SK-MEL-5 (cell line): ENCODE measurements at regions not wholly inside any gene's neighbourhood (a gene's known extent, or its start where the extent isn't known, plus 50 kb on each side); places are given as distances from the start of the nearest gene placed in this dataset.

Experiments used
- DNase-seq: peaks from one replicate; pipeline ENCODE4 v3.0.0-alpha.2; 2016; ENCODE audit warnings: low read depth, low spot score
- in situ Hi-C: cut with HindIII; loops from 2 replicates; pipeline ENCODE4 v1.10.0; 2016; ENCODE audit warnings: low sequenced_read_pairs, high pct_unique_total_duplicates, low pct_unique_long_range_greater_than_20kb

DNA sequence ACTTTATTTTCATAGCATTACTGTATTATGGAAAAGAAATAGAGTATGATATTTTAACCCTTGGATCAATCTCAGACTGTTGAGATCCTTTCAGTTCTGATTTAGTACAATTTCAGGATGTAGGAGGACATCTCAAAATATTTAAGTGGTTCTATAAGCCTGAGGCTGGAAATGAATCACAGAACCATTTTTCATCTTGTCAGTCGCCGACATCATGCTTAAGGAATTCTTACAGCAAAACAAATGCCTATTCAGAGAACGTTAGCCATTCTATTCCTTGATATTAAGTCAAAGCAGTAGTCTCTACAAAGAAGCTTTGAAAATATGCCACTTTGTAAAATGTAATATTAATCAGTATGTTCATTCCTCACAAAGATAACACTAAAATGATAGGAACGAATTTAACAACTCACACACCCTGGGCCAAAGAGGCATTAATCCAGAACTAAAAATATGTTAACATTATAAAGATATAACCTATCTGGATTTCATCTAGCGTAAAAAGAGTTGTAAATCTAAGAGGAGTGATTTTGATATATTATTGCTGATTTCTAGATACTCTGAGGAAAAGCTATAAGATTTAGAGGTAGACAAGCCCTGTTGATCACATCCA, 152.0 kb downstream of the GASK1B start:
- DNase-seq: peak; percentile 89
- in situ Hi-C loops: no loop called here

DNA sequence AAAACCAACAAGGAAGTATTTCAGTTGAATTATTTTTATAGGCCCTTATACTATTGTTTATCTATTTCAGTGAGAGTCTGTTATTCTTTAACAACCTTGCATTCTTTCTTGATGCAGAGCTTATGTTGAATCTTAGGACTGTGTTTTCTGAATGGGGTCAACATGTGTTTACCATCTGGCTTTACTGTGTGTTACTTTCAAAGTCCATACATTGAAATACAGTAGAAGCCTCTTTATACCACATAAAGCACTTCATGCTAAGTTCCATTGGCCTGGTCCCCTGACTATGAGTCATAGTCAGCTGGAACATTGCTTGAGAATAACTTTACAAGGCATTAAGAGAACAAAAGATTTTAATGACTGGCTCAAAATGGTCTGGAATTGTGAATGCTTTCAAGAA, 152.6 kb downstream of the GASK1B start:
- in situ Hi-C loops: no loop called here
- peak; percentile 98 for DNase-seq

DNA sequence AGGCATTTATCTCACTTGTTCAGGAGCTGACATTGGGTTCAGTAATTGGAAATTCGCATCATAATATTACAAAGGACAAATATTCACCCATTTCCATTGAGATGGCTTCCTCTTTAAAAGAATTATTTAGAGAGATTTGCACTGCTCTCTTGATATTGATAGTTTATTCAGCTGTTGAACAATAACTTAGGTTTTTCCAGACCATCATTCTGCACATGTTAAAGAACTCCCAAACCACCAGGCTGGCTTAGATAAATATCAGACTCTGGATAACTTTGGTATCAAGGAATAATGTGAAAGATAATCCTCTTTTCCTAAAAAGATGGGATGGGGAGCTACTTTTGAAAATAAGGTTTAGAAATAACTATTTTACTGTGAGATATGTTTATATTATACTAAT, 154.0 kb downstream of the GASK1B start:
- in situ Hi-C loops: no loop called here
- DNase-seq: no peak

DNA sequence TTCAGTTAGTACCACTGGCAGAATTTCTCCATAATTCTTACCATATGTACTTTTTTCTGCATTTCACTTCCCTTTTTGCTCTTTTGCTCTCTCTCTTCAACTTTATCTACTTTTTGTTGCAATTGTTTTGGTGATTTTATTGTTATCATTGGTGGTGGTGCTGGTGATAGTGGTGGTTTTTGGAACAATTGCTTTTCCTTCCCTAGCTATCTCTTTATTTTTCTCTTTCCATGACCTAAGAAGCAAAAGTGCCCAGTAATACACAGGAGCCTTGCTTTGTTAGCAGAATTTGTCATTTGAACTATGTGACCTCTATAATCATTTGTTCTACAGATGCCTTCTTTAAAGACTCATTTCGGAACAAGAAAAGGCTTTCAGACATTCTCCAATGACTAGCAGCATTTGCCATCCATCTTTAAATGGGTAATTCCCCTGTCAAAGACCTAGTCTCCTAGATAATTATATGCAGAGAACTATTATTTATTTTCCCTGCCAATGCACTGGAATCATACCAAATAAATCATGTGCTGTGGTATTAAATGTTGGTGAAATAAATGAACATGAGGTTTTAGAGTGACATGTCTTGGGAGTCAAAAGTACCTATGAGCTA, 154.5 kb downstream of the GASK1B start:
- in situ Hi-C loops: no loop called here
- no peak for DNase-seq

DNA sequence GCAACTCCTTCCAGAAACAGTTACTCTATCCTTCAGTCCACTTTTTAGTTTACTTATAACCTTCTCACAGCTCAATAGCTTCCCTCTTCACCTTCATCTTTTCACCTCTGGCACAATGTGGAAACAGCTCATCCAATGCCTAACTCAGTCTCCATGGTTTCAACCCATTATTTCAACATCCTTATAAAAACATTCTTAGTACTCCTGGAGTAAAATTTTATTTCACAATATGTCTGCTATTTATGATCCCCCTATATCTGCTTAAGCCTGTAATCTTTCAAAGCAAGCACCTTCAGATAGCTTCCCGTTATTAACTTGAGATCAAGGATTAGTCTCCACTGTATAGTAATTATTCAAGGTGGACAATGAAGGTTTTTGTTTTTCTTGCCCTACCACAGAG, 156.3 kb downstream of the GASK1B start:
- in situ Hi-C loops: no loop called here
- no peak for DNase-seq

DNA sequence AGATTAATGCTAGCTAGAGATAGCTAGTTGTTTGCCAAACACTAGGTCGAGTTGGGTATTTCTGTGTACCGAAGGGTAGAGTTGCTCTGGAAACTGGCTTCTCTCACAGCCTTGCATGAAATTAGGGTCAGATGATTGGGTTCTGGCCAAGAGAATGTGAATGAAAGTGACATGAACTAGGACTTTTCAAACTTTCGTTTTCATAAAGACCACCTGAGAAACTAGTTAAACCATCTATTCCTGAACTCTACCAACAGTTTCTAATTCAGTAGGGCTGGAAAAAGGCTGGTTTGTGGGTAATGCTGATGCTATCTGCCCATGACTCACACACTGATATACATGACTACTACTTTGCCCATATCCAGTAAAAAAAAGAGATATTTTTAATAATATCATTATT, 157.6 kb downstream of the GASK1B start:
- in situ Hi-C loops: no loop called here
- DNase-seq: peak; percentile 34

DNA sequence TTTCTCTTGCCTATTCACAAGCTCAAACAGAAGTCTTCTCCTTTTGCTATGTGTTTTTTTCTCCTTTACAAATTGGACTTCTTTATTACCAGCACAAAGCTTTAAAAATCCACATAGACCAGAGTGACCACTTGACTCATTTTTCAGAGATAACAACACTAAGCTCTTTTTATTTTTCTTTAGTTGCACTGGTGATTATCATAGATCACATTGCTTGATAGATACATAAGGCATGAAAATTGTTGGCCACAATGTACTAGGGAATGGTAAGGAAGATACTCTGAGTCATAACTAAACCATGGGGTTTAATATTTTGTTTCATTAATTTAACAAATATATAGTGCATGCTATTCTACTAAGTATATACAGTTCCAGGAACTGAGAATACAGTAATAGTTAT, 159.0 kb downstream of the GASK1B start:
- in situ Hi-C loops: no loop called here
- no peak for DNase-seq

DNA sequence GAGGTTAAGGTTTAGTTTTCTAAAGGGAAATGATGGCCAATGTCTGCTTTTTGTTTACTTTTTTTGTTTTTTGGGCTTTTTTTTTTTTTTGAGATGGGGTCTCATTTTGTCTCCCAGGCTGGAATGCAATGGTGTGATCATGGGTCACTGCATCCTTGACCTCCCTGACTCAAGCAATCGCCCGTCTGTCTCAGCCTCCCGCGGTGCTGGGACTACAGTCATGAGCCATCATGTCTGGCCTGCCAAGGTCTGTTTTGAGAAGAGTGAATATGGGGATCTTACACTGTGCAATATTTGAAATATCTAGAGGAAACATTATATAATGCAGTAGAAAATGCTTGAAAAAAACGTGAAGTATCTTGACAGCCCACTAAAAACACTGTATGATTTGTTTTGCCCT, 162.5 kb downstream of the GASK1B start:
- in situ Hi-C loops: no loop called here
- no peak for DNase-seq

DNA sequence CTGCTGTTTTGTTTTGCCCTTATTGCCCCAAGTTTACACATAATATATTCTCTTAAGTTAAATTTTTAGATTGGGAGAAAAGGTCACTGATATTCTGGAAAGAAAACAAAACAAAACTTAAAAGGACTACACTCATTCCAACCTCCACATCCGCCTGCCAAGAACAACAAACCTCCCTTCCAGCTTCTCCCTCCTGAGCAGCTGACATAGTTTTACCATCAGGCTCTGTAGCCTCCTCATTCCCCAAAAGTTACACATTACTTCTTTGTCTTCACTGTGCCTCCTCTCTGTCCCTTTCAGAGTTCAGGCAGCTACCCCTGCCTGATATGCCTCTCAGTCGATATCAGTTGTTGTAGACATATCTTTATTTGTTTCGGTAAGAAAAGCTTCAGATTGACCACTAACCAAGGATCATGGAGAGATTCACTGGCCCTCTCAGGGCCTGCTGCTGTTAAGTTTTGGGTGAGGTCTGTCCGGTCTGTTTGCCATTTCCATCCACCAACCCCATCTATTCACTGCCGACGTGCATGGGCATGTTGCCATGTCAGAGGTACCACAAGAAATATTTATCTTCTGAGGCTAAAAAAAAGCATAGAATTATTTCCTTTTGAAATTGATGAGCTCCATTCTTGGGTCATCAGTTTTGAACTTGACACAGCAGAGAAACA, 164.1 kb downstream of the GASK1B start:
- in situ Hi-C loops: no loop called here
- no peak for DNase-seq

DNA sequence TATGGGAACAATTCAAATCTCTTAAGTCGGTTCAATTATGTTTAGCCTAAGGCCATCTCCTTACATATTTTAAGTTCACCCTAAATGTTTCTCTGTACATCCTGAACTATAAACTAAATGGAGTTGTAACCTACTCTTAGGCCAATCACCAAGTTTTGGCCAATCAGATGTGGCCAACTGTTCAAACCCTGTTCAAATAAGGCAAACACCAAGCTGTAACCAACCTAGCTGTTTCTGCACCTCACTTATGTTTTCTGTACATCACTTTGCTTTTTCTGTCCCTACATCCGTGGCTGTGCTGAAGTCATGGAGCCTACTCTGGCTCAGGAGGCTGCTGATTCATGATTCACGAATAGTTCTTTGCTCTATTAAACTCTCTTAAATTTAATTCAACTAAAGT, 165.3 kb downstream of the GASK1B start:
- in situ Hi-C loops: no loop called here
- no peak for DNase-seq

DNA sequence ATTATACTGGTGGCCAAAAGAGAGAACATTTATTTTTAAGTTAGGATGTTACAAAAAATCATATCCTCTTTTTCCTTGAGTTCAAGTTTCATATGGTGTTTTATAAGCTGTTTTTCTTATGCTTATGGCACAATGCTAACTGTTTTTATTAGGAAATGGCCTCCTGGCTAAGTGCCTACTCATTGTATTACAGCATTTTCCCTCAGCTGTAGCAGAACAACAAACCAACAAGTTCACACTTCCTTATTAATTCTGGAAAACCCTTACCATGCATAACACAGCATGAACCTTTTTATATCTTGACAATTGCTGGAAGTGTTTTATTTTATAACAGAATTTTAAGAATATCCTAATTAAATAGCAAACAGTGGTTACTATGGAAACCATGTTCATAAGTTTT, 165.8 kb downstream of the GASK1B start:
- no peak for DNase-seq
- in situ Hi-C loops: no loop called here

DNA sequence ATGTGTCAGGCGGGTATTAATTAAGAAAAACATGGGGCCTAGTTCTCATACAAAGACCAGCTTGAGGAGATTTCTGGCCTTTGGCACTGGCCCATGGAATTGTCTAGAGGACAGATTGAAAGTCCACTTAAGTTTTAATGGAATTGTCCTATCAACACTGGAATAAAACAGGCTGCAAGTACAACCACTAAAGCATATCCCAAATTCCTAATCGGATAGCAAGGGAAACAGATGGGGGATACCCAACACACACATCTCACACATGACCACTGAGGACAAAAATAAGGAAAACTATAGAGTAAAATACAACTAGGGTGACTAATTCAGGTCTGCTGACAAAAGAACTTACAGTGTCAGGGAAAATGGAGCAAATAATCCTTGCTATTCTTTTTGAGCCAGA, 167.8 kb downstream of the GASK1B start:
- in situ Hi-C loops: no loop called here

DNA sequence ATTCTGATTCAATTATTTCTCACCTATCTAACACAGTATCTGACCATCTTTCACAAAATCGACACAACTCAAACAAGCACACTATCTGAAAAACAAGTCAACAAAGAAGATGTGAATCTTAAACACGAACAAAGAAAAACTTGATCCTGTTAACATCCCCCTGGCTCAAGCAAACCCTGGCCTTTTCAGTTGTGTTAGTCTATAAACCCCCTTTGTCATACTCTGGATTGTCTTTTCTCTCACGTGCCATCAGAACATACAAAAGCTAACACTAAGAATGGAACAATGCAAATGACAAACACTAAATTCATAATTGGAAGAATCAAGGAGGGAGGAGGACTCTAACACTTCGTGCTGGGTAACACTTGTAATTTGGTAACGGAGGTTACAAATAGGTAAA, 168.7 kb downstream of the GASK1B start:
- DNase-seq: no peak
- in situ Hi-C loops: no loop called here

More for the DNA sequence above, 167.8 kb downstream of the GASK1B start:
- no peak for DNase-seq

DNA sequence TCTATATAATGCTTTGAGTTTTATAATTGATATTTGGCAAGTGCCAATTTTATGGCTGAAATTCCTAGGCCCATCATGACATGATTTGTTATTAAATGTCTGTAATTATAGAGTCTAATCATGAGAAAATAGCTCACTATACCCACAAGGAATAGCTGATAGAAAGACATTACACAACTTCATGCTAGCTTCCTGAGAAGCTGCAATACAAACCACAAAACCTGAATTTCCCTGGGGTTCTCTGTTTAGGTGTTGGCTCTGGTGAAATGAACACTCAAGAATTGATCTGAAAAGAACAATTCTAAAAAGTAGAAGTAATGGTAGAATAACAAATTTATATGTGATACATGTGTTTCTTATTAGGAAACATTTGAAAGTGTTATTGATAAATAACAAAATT, 169.6 kb downstream of the GASK1B start:
- no peak for DNase-seq
- in situ Hi-C loops: no loop called here

DNA sequence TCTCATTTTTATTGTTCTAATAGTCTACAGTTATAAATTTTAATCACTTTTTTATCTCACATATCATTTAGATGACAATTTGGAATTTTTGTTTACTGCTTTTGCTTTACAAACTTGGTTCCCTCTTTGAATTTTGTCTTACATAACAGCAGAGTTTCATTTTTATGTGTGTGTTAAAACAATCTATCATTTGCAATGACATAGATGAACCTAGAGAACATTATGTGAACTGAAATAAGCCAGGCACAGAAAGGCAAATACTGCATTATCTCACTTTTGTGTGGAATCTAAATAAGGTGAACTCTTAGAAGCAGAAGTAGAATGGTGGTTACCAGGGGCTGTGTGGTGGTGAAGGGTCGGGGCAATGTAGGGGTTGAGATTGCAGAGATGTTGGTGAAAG, 170.7 kb downstream of the GASK1B start:
- no peak for DNase-seq
- in situ Hi-C loops: no loop called here

DNA sequence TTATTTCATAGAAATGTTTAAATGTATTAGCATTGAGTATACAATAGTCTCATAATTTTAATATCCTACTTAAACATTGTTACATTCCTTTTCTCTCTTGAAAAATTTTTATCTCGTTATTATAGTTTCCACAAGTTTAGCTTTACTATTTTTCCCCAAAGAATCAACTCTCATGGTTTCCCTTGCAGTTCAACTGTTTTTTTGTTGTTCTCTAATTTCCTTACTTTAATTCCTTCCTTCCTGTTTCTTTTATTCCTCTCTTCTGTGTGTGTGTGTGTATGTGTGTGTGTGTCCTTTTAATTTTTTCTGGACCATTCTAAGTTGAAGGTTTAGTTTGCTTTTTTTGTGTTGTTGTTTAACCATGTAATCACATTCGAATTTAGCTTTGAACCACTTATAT, 171.1 kb downstream of the GASK1B start:
- no peak for DNase-seq
- in situ Hi-C loops: no loop called here

DNA sequence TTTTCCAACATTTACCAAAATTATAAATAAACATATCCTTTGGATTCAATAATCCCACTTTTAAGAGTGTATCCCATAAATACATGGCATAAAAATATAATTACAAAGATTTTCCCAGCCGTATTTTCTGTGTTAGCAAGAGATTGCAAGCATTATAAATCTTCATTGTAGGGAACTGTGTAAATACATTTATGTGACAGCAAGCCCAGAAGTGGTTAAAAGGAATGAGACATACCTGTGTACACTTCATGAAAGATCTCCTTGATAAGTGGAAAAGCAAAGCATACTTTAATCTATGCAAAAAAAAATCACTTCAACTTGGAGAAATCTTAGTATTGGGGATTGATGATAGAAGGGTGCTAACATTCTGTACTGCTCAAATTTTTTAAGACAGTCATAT, 173.1 kb downstream of the GASK1B start:
- DNase-seq: no peak
- in situ Hi-C loops: loop anchor here (10.0 kb wide), 1 partner anchor 175 kb away; the partner anchor contains the start of gene GASK1B

DNA sequence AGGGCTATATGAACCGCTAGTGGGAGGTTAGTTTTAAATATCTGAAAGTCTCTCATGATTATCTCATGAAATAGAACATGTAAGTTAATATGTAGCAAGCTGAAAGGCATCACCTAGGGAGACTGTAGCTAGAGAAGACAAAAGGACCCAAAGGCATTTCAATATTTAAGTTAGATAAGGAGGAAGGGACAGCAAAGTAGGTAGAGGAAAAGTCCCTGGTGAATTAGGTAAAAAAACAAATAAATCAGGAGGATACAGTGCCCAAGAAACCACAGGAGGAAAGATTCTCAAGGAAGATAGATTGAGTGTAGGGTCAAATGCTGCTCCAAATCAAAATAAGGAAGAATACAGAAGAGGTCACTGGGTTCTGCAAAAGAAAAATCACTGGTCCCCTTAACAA, 175.5 kb downstream of the GASK1B start:
- in situ Hi-C loops: loop anchor here (10.0 kb wide), 1 partner anchor 178 kb away; the partner anchor contains the start of gene GASK1B
- DNase-seq: no peak
